Large intestine (tissue), 3 donors: ENCODE measurements at regions not wholly inside any gene's neighbourhood (a gene's known extent, or its start where the extent isn't known, plus 50 kb on each side); places are given as distances from the start of the nearest gene placed in this dataset.

Experiments
- DNase-seq, 2 donors: peaks; one replicate each; pipeline versions ENCODE4 v3.0.0 to v3.0.0-alpha.2; 2013
- H3K27ac ChIP-seq: one replicate; pipeline ENCODE4 v1.5.1; 2013; ENCODE audit warnings: low read length
- H3K27me3 ChIP-seq: 2 replicates; pipeline ENCODE4 v1.6.1; 2013; ENCODE audit warnings: low read length; ENCODE audit not compliant: control insufficient read depth, insufficient read depth
- H3K36me3 ChIP-seq: 2 replicates; pipeline ENCODE4 v1.6.1; 2013; ENCODE audit warnings: low read length; ENCODE audit not compliant: control insufficient read depth, insufficient read depth
- H3K4me1 ChIP-seq: one replicate; pipeline ENCODE4 v1.6.1; 2013; ENCODE audit warnings: low read length; ENCODE audit not compliant: control insufficient read depth, insufficient read depth
- H3K4me3 ChIP-seq: one replicate; pipeline ENCODE4 v1.5.1; 2013; ENCODE audit warnings: low read length
- H3K9me3 ChIP-seq: one replicate; pipeline ENCODE4 v1.6.1; 2013; ENCODE audit warnings: mild to moderate bottlenecking, low read depth, low read length, moderate library complexity; ENCODE audit not compliant: control insufficient read depth
- WGBS: methylation state at CpG from one replicate; pipeline ENCODE4 v1.1.5; 2013; ENCODE audit warnings: low lambda C conversion rate; ENCODE audit not compliant: insufficient coverage; 5-methylcytosine and 5-hydroxymethylcytosine counted together

- Histone ChIP-seq H3K36me3 (no peaks in the 10 kb centered on the region), H3K4me3 (no peak overlapping the region), H3K4me1 (no peaks in the 10 kb centered on the region), H3K9me3 (no peaks in the 10 kb centered on the region), H3K27ac (no peak overlapping the region), H3K27me3 (no peaks in the 10 kb centered on the region)
- no peak for DNase-seq
Observed at GRCh38 chr13:77999746-78000145, 81.1 kb upstream of the EDNRB start.

- DNase-seq, result no peak
- Histone ChIP-seq H3K4me3 (no peak overlapping the region), H3K9me3 (no peaks in the 10 kb centered on the region), H3K4me1 (no peaks in the 10 kb centered on the region), H3K27me3 (no peaks in the 10 kb centered on the region), H3K27ac (no peak overlapping the region), H3K36me3 (no peaks in the 10 kb centered on the region)
- no CpG with 5 or more reads among the region's 3 CpGs for WGBS
Observed at GRCh38 chr13:77994166-77994565, 75.5 kb upstream of the EDNRB start.

- H3K9me3 ChIP-seq, result no peaks in the 10 kb centered on the region
- no peaks in the 10 kb centered on the region for H3K4me1 ChIP-seq
- no peak overlapping the region for H3K27ac ChIP-seq
- 48% methylated on average over 2 of the region's 4 CpGs for WGBS
- no peak for DNase-seq
- H3K4me3 ChIP-seq, result no peak overlapping the region
- H3K36me3 ChIP-seq, result no peaks in the 10 kb centered on the region
- H3K27me3 ChIP-seq, result no peaks in the 10 kb centered on the region
Observed at GRCh38 chr13:77991003-77991402, 72.4 kb upstream of the EDNRB start.

- Histone ChIP-seq H3K36me3 (no peaks in the 10 kb centered on the region), H3K9me3 (no peaks in the 10 kb centered on the region), H3K4me3 (no peak overlapping the region), H3K4me1 (no peaks in the 10 kb centered on the region), H3K27me3 (no peaks in the 10 kb centered on the region), H3K27ac (no peak overlapping the region)
- 50% methylated on average over 1 of the region's 2 CpGs for WGBS
- DNase-seq, result no peak
Observed at GRCh38 chr13:77989281-77989680, 70.7 kb upstream of the EDNRB start.

GRCh38 chr13:77988355-77988754, 69.7 kb upstream of the EDNRB start:
- H3K27ac ChIP-seq, result no peak overlapping the region
- no peak overlapping the region for H3K4me3 ChIP-seq
- no CpG with 5 or more reads among the region's 2 CpGs for WGBS
- H3K4me1 ChIP-seq, result no peaks in the 10 kb centered on the region
- no peaks in the 10 kb centered on the region for H3K9me3 ChIP-seq
- no peak for DNase-seq
- H3K27me3 ChIP-seq, result no peaks in the 10 kb centered on the region
- H3K36me3 ChIP-seq, result no peaks in the 10 kb centered on the region

- no CpG with 5 or more reads among the region's 5 CpGs for whole genome bisulfite sequencing
- DNase-seq, result no peak
- Histone ChIP-seq H3K9me3 (no peaks in the 10 kb centered on the region), H3K27ac (no peak overlapping the region), H3K27me3 (no peaks in the 10 kb centered on the region), H3K4me3 (no peak overlapping the region), H3K36me3 (no peaks in the 10 kb centered on the region), H3K4me1 (no peaks in the 10 kb centered on the region)
Observed at GRCh38 chr13:77986713-77987112, 68.1 kb upstream of the EDNRB start.

- Histone ChIP-seq H3K27me3 (no peaks in the 10 kb centered on the region), H3K4me3 (no peak overlapping the region), H3K9me3 (no peaks in the 10 kb centered on the region), H3K36me3 (no peaks in the 10 kb centered on the region), H3K27ac (no peak overlapping the region), H3K4me1 (no peaks in the 10 kb centered on the region)
- DNase-seq, result no peak
- WGBS, result no CpG with 5 or more reads among the region's 3 CpGs
Observed at GRCh38 chr13:77985866-77986636, 67.4 kb upstream of the EDNRB start.

- Histone ChIP-seq H3K27ac (no peak overlapping the region), H3K9me3 (no peaks in the 10 kb centered on the region)
Observed at GRCh38 chr13:77981281-77981881, 62.8 kb upstream of the EDNRB start.

GRCh38 chr13:77980592-77980991, 62.0 kb upstream of the EDNRB start:
- Histone ChIP-seq H3K27me3 (no peaks in the 10 kb centered on the region), H3K9me3 (no peaks in the 10 kb centered on the region), H3K36me3 (no peaks in the 10 kb centered on the region), H3K4me1 (no peaks in the 10 kb centered on the region), H3K27ac (no peak overlapping the region), H3K4me3 (no peak overlapping the region)
- DNase-seq, result no peak
- no CpG with 5 or more reads among the region's 2 CpGs for WGBS

More at GRCh38 chr13:77981281-77981881, 62.8 kb upstream of the EDNRB start:
- no peaks in the 10 kb centered on the region for H3K36me3 ChIP-seq
- no peak overlapping the region for H3K4me3 ChIP-seq
- no CpG with 5 or more reads among the region's 1 CpG for WGBS
- no peaks in the 10 kb centered on the region for H3K4me1 ChIP-seq
- DNase-seq, result no peak
- H3K27me3 ChIP-seq, result no peaks in the 10 kb centered on the region

- no peaks in the 10 kb centered on the region for H3K9me3 ChIP-seq
- H3K27me3 ChIP-seq, result no peaks in the 10 kb centered on the region
- no peaks in the 10 kb centered on the region for H3K36me3 ChIP-seq
- WGBS, result 88% methylated on average over 1 of the region's 3 CpGs
- no peak overlapping the region for H3K27ac ChIP-seq
- H3K4me1 ChIP-seq, result no peaks in the 10 kb centered on the region
- DNase-seq, result no peak
- no peak overlapping the region for H3K4me3 ChIP-seq
Observed at GRCh38 chr13:77979721-77980385, 61.2 kb upstream of the EDNRB start.
